ENCODE measurements at regions not wholly inside any gene's neighbourhood (a gene's known extent, or its start where the extent isn't known, plus 50 kb on each side); places are given as distances from the start of the nearest gene placed in this dataset.
A peak's percentile ranks its signal among the peaks of the same experiment; 100 is the strongest.
"Not testable (repeated sequence)": the region's sequence is repeated elsewhere in the genome, so short reads cannot be mapped to it uniquely, and the experiment has no call there.

DNA sequence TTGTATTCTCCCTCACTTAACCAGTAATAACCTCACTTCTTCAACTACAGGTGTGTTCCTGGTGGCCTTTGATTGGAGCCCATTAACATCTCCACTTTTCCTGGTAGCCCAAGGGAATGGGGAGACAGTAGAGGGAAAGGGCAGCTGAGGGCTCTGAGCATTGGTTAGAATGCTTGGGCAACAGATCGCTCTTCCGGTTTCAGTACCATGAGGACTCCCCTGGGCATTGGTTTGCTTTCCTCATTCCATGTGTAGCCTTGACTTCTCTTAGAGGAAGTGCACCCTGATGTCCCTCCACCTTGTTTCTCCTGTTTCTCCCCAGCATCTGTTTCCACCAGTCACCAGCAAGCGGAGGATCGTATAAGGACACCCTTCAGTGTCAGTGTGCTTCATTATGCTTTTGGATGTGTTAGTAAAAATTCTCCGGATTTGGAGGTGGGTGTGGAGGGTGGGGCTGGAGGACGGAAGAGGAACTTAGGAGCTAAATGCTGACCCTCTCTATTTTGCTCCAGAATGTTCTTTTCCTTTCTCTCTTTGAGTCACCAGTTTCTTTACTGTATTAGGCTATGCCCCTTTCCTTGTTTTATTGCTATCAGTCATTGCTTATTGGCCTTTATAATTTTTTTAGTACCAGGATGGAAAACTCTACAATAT is 50.6 kb upstream of the ZNG1B start:
- DNase-seq = not testable (repeated sequence)

DNA sequence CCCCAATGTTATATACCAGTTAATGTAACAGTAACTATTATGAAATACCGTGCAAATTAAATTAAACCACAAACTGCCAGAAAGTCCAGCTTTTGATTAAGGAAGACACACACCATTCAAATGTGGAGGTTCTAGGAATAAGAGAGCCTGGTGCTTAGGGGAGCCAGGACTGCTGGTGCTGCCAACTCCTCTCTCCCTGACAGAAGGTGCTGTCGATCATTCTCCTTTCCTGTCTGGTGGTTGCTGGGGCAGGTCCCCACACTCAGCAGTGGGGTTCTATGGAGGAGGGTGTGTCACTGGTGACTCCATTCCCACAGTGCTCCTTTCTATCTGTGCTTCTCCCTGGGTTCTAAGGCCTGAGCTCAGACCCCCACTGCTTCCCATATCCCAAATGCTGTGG is 57.9 kb upstream of the ZNG1B start:
- DNase-seq = not testable (repeated sequence)

- no peak for DNase-seq
These were observed 60.5 kb upstream of the ZNG1B start for GRCh38 chr2:113376913-113377445.

GRCh38 chr2:113376253-113376912 is 61.1 kb upstream of the ZNG1B start:
- DNase-seq = no peak

- DNase-seq = not testable (repeated sequence)
These were observed 62.6 kb upstream of the ZNG1B start for GRCh38 chr2:113374857-113375256.

- DNase-seq = not testable (repeated sequence)
These were observed 65.1 kb upstream of the ZNG1B start for GRCh38 chr2:113372258-113372834.

GRCh38 chr2:113370478-113371091 is 66.9 kb upstream of the ZNG1B start:
- no peak for DNase-seq

DNA sequence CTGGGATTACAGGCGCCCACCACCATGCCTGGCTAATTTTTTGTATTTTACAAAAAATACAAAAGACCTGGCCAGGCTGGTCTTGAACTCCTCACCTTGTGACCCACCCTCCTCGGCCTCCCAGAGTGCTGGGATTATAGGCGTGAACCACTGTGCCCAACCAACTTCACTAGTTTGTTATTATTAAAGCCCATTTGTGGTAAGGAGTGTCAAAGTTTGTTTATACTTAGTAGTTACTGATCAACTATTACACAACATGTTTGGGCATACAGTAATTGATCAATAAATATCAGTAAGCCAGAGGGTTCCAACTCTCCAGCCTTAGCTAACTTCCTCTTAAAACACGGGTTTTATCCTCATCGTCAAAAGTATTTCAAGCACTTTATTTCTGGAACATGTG is 67.5 kb upstream of the ZNG1B start:
- DNase-seq = no peak

DNA sequence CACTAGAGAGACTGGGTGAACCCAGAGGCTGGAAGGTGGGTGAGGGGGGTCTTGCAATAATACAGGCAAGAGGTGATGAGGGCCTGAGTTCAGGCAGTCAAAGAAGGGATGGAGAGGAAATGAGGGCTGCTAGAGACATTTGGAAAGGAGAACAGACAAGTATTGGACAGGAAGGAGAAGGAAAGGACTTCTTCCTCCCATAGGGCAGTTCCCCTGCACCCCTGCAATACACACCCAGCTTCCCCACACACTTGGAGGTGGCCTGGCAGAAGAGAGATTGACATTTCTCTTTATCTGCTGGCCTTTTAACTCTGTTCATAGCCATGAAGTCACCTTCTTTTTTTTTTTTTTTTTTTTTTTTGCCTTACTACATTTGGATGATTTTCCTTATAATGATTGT is 68.9 kb upstream of the ZNG1B start:
- DNase-seq = not testable (repeated sequence)

GRCh38 chr2:113366821-113367220 is 70.7 kb upstream of the ZNG1B start:
- DNase-seq = not testable (repeated sequence)

DNA sequence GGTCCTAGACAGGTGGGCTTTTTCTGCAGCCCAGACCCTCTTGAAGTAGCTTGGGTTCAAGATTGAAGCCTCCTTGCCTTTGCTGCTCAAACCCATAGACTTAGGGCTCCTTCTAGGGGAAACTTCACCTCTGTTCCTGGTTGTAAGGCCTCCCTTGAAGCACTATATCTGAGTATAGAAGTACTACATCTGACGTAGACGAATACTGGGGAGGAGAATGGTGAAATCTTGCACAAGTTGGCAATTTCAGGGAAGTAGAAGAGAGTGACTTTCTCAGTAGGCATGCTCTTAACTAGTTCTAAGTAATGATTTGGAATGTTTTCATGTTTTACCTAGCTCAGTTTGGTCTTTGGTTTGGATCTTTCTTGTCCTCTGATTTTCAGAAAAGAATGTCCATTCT is 71.7 kb upstream of the ZNG1B start:
- DNase-seq = not testable (repeated sequence)

DNA sequence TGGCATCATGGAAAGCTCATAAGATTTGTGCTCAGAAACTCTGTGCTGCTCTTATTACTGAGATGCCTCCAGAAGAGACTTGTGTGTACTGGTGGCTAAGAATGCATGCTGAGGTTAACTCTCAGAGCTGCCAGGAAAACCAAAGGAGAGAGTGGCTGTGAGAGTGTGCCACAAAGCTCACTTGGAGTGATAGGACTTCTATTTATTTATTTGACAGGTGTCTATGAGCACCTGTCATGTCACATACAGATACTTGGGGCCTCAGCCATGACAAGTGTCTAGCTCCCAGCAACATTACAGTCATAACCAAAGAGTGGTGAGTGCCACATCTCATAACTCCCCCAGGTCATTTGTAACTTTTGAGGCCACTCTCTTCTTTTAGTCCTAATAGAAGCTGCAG is 72.2 kb upstream of the ZNG1B start:
- DNase-seq = not testable (repeated sequence)

GRCh38 chr2:113361051-113361450 is 76.4 kb upstream of the ZNG1B start:
- DNase-seq = no peak

GRCh38 chr2:113357071-113357470 is 78.3 kb upstream of the PAX8 start:
- DNase-seq = no peak

- not testable (repeated sequence) for DNase-seq
These were observed 77.6 kb upstream of the PAX8 start for GRCh38 chr2:113356284-113356683.

DNA sequence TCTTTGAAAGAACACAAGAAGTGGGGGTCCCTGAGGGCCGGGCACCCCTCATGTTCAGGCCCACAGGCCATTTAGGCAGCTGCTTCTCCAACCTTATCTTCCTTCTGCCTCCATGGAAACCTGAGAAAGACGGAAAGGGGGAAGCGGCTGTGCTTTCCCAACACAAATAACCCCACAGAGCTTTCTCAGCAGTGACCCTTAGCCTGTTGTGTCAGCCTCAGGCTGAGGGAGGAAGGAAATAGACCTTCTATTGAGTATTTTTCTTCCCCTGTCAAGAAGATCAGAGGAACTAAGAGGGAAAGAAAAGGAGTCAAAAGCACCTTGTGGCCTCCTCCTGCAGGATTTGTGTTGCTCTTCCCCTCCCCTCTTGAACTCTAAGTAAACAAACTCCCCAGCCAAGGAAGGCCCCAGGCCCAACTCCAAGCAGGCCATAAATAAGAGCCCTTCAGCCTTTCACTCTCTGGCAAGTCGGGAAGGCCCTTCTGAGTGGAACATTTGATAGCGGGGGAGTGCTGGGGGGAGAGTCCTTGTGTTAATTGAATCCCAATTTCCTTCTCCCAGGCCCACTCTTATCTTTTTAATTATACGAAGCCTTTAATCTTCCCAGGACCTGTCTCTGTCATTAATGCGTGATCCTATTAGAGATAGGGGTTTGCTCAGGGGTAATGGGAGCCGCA is 76.8 kb upstream of the PAX8 start:
- DNase-seq = peak; percentile 5 to 36

GRCh38 chr2:113351375-113352355 is 72.9 kb upstream of the PAX8 start:
- DNase-seq = no peak

DNA sequence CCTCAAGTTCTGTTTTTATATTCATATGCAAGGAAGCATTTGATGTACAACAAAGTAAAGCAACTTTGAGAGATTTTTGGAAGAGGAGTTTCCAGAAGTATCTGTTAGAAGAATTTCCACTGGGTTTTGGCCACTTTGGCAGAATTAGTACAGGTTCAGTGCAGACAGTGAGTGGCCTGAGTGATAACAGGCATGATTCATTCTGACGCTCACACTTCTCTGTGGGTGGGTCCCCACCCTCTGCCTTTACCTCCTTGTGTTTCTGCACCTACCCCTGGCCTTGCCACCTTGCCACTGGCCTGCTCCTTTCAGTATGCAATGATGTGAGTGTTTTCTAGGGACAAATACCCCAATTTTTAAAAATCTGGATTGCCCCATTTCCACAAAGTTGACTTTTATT is 65.1 kb upstream of the PAX8 start:
- DNase-seq = not testable (repeated sequence)

GRCh38 chr2:113342650-113343049 is 63.9 kb upstream of the PAX8 start:
- no peak for DNase-seq

DNA sequence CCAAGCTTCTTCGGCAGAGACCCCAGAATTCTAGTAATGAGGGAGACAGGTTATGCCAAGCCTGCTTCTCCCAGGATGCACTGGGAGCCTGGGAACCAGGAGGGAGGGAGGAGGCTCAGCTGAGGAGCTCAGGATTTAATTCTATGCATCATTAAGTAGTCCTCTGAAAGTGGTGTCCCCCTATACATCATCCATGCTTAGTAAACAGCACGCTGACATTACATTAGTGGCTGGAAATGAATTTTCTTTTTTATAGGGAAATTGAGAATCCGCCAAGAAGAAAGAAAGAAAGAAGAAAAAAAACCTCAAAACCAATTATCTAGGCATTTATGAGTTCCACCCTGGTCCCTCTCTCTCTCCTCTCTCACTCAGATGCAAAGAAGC is 63.1 kb upstream of the PAX8 start:
- not testable (repeated sequence) for DNase-seq

DNA sequence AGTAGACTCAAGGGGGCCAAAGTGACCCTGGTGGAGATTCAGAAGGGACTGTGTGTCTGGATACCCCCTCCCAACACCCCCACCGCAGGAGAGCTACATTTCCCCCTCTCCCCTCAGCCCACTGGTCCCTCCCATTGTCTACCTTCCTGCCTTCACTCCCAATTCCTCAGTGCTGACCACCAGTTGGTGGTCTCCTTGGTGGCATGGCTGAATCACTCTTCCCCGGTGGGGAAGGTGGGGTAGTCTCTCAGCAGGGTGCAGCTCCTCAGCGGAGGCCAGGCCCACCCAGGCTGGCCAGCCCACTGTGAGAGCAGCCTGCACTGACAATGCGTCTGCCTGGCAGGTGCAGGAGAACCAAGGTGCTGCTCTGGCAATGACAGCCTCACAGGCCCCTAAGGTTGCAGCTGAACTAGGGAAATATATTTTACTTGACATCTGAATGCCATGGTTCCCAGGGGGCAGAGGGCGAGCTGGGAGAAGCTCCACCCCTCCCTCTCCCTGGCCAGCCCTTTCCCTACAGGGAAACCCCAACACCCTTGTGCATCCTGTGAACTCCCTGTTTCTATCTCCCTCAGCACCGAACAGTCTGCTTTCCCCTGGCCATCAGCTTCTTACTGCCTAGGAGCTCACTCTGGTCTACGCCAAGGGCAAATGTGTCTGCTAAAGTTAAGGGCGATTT is 62.6 kb upstream of the PAX8 start:
- no peak for DNase-seq
